H9 (cell line): ENCODE measurements at regions not wholly inside any gene's neighbourhood (a gene's known extent, or its start where the extent isn't known, plus 50 kb on each side); places are given as distances from the start of the nearest gene placed in this dataset.

ENCODE experiments used
- DNase-seq: peaks from one replicate; pipeline ENCODE4 v3.0.0-alpha.2; 2017
- H2AFZ ChIP-seq: one replicate; pipeline ENCODE4 v1.6.1; 2013; ENCODE audit warnings: mild to moderate bottlenecking, low read length, control low read depth, moderate library complexity
- H2AK5ac ChIP-seq: 2 replicates; pipeline ENCODE4 v1.6.1; 2013; ENCODE audit warnings: low read length, control low read depth, mixed read lengths; ENCODE audit not compliant: insufficient read length
- H2BK120ac ChIP-seq: one replicate; pipeline ENCODE4 v1.6.1; 2013; ENCODE audit warnings: low read depth, mild to moderate bottlenecking, low read length, control low read depth, inconsistent platforms; ENCODE audit not compliant: poor library complexity, severe bottlenecking
- H2BK12ac ChIP-seq: 2 replicates; pipeline ENCODE4 v1.6.1; 2013; ENCODE audit warnings: low read length, control low read depth, mixed read lengths, low read depth; ENCODE audit not compliant: insufficient read length
- H2BK15ac ChIP-seq: 2 replicates; pipeline ENCODE4 v1.6.1; 2013; ENCODE audit warnings: low read depth, low read length, control low read depth
- H2BK20ac ChIP-seq: one replicate; pipeline ENCODE4 v1.6.1; 2013; ENCODE audit warnings: low read depth, mild to moderate bottlenecking, low read length, control low read depth, inconsistent platforms; ENCODE audit not compliant: poor library complexity, severe bottlenecking
- H2BK5ac ChIP-seq: 2 replicates; pipeline ENCODE4 v1.6.1; 2013; ENCODE audit warnings: low read length, control low read depth, mixed read lengths; ENCODE audit not compliant: insufficient read length
- H3K14ac ChIP-seq: 2 replicates; pipeline ENCODE4 v1.6.1; 2013; ENCODE audit warnings: low read length, control low read depth; ENCODE audit not compliant: insufficient read depth
- H3K18ac ChIP-seq: 2 replicates; pipeline ENCODE4 v1.6.1; 2013; ENCODE audit warnings: low read depth, mild to moderate bottlenecking, mixed read lengths, low read length, control low read depth; ENCODE audit not compliant: insufficient read length
- H3K23ac ChIP-seq: 2 replicates; pipeline ENCODE4 v1.6.1; 2013; ENCODE audit warnings: low read length, control low read depth, mixed read lengths, low read depth; ENCODE audit not compliant: insufficient read length
- H3K23me2 ChIP-seq: 2 replicates; pipeline ENCODE4 v1.6.1; 2013; ENCODE audit warnings: low read depth, mild to moderate bottlenecking, mixed read lengths, low read length, control low read depth; ENCODE audit not compliant: insufficient read length, poor library complexity, severe bottlenecking
- H3K27ac ChIP-seq: 2 replicates; pipeline ENCODE4 v1.5.1; 2013; ENCODE audit warnings: low read length, control low read depth, mixed read lengths, low read depth; ENCODE audit not compliant: insufficient read length
- H3K27me3 ChIP-seq: 2 replicates; pipeline ENCODE4 v1.6.1; 2013; ENCODE audit warnings: low read length, control low read depth, inconsistent platforms; ENCODE audit not compliant: insufficient read depth
- H3K4ac ChIP-seq: 2 replicates; pipeline ENCODE4 v1.6.1; 2013; ENCODE audit warnings: low read depth, mild to moderate bottlenecking, control low read depth, inconsistent platforms, low read length, moderate library complexity
- H3K4me1 ChIP-seq: 2 replicates; pipeline ENCODE4 v1.6.1; 2013; ENCODE audit warnings: low read length, control low read depth, inconsistent platforms; ENCODE audit not compliant: insufficient read depth
- H3K4me2 ChIP-seq: 2 replicates; pipeline ENCODE4 v1.6.1; 2013; ENCODE audit warnings: low read length, control low read depth, mixed read lengths; ENCODE audit not compliant: insufficient read length, insufficient read depth
- H3K56ac ChIP-seq: 2 replicates; pipeline ENCODE4 v1.6.1; 2013; ENCODE audit warnings: low read depth, mild to moderate bottlenecking, mixed read lengths, low read length, control low read depth; ENCODE audit not compliant: insufficient read length
- H3K79me1 ChIP-seq: 2 replicates; pipeline ENCODE4 v1.6.1; 2013; ENCODE audit warnings: low read depth, mild to moderate bottlenecking, moderate library complexity, low read length, control low read depth, inconsistent platforms; ENCODE audit not compliant: insufficient read depth, poor library complexity, severe bottlenecking
- H3K79me2 ChIP-seq: 2 replicates; pipeline ENCODE4 v1.6.1; 2013; ENCODE audit warnings: low read length, control low read depth, inconsistent platforms; ENCODE audit not compliant: insufficient read depth
- H3K9ac ChIP-seq: 2 replicates; pipeline ENCODE4 v1.6.1; 2013; ENCODE audit warnings: low read length, control low read depth, mixed read lengths; ENCODE audit not compliant: insufficient read length; ENCODE audit errors: extremely low read depth
- H3K9me3 ChIP-seq: one replicate; pipeline ENCODE4 v1.6.1; 2013; ENCODE audit warnings: low read depth, low read length, inconsistent platforms; ENCODE audit not compliant: control insufficient read depth
- H3T11ph ChIP-seq: one replicate; pipeline ENCODE4 v1.6.1; 2013; ENCODE audit warnings: mild to moderate bottlenecking, low read length, control low read depth, inconsistent platforms
- H4K20me1 ChIP-seq: one replicate; pipeline ENCODE4 v1.6.1; 2013; ENCODE audit not compliant: control insufficient read depth, insufficient read length, insufficient read depth
- H4K5ac ChIP-seq: 2 replicates; pipeline ENCODE4 v1.6.1; 2013; ENCODE audit warnings: low read depth, mild to moderate bottlenecking, mixed read lengths, low read length, control low read depth; ENCODE audit not compliant: insufficient read length
- H4K8ac ChIP-seq: replicated peaks from 2 replicates; pipeline ENCODE4 v1.6.1; 2013; ENCODE audit warnings: low read length, control low read depth, mixed read lengths, low read depth; ENCODE audit not compliant: insufficient read length
- H4K91ac ChIP-seq: 2 replicates; pipeline ENCODE4 v1.6.1; 2013; ENCODE audit warnings: low read depth, mild to moderate bottlenecking, moderate library complexity, mixed read lengths, low read length, control low read depth; ENCODE audit not compliant: insufficient read length
- H3K27ac Mint-ChIP-seq, 3 experiments: 2 replicates in 2 of 3; 3 replicates in 1 of 3; pipeline ENCODE4 v1.8.0; 2020 to 2021; ENCODE audit warnings: mixed read lengths in 3 of 3, mild to moderate bottlenecking in 1 of 3, moderate library complexity in 1 of 3
- H3K27me3 Mint-ChIP-seq: 2 replicates; pipeline ENCODE4 v1.8.0; 2021; ENCODE audit warnings: low read depth, mild to moderate bottlenecking, moderate library complexity, mixed read lengths
- H3K36me3 Mint-ChIP-seq, 3 experiments: 2 replicates in 2 of 3; 3 replicates in 1 of 3; pipeline ENCODE4 v1.8.0; 2020 to 2021; ENCODE audit warnings: low read depth in 3 of 3, mixed read lengths in 3 of 3; ENCODE audit not compliant: insufficient read depth in 1 of 3
- H3K4me1 Mint-ChIP-seq, 2 experiments: 2 replicates each; pipeline ENCODE4 v1.8.0; 2020; ENCODE audit warnings: mixed read lengths in 2 of 2
- H3K4me3 Mint-ChIP-seq, 2 experiments: 2 replicates in 1 of 2; 3 replicates in 1 of 2; pipeline ENCODE4 v1.8.0; 2020 to 2021; ENCODE audit warnings: mild to moderate bottlenecking in 2 of 2, mixed read lengths in 2 of 2, moderate library complexity in 1 of 2
- H3K9me3 Mint-ChIP-seq, 2 experiments: 2 replicates in 1 of 2; 3 replicates in 1 of 2; pipeline ENCODE4 v1.8.0; 2020; ENCODE audit warnings: mild to moderate bottlenecking in 2 of 2, mixed read lengths in 2 of 2, moderate library complexity in 1 of 2
- CTCF ChIP-seq: fragments of 200-600 bp; sonication (generic); conservative IDR thresholded peaks from 3 replicates; pipeline ENCODE4 v1.8.0; 2021; ENCODE audit warnings: antibody characterized with exemption, mild to moderate bottlenecking
- WGBS: extraction: QIAGEN DNeasy Blood & Tissue Kit; methylation state at CpG from one replicate; pipeline ENCODE4 v1.1.7; 2013; ENCODE audit warnings: missing lambda C conversion rate, low lambda C conversion rate, mixed read lengths; ENCODE audit not compliant: insufficient read length; ENCODE audit errors: extremely low coverage; 5-methylcytosine and 5-hydroxymethylcytosine counted together

GRCh38 chr13:73223372-73223781, 164.6 kb downstream of the KLF5 start:
- DNase-seq, result no peak
- no peak overlapping the region for H3K4me3 Mint-ChIP-seq
- no peak overlapping the region for H3K9ac ChIP-seq

More at GRCh38 chr13:73223372-73223781, 164.6 kb downstream of the KLF5 start:
- H2AFZ ChIP-seq, result no peak overlapping the region
- no peaks in the 10 kb centered on the region for H3K79me1 ChIP-seq
- no CpG with 5 or more reads among the region's 5 CpGs for WGBS
- H4K20me1 ChIP-seq, result no peaks in the 10 kb centered on the region
- no peak overlapping the region for H2BK5ac ChIP-seq
- TF ChIP-seq CTCF, result no peak
- Mint-ChIP-seq H3K4me1 (peaks cover 7 to 8% of the 10 kb centered on the region in 2 experiments; a peak in 3 of 4 replicates), H3K27me3 (no peaks in the 10 kb centered on the region; the same call in 1 of the 2 replicates), H3K36me3 (no peaks in the 10 kb centered on the region), H3K9me3 (no peaks in the 10 kb centered on the region), H3K27ac (no peak overlapping the region; a peak in 1 of 7 replicates)
- no peaks in the 10 kb centered on the region for H3K4me1 ChIP-seq
- no peaks in the 10 kb centered on the region for H3K27me3 ChIP-seq
- no peak overlapping the region for H3K14ac ChIP-seq
- no peak overlapping the region for H2BK15ac ChIP-seq
- no peak overlapping the region for H3K23ac ChIP-seq
- H4K5ac ChIP-seq, result no peak overlapping the region
- H3K56ac ChIP-seq, result no peak overlapping the region
- H3K79me2 ChIP-seq, result no peaks in the 10 kb centered on the region
- no peak overlapping the region for H3K4ac ChIP-seq
- H3K4me2 ChIP-seq, result no peak overlapping the region
- H3K9me3 ChIP-seq, result no peaks in the 10 kb centered on the region
- no peak overlapping the region for H3K27ac ChIP-seq
- no peak overlapping the region for H2BK12ac ChIP-seq
- no peak overlapping the region for H4K91ac ChIP-seq
- no peak overlapping the region for H2BK120ac ChIP-seq
- H2AK5ac ChIP-seq, result no peak overlapping the region
- no peak overlapping the region for H2BK20ac ChIP-seq
- no peak overlapping the region for H4K8ac ChIP-seq
- H3T11ph ChIP-seq, result no peak overlapping the region
- H3K23me2 ChIP-seq, result no peaks in the 10 kb centered on the region
- H3K18ac ChIP-seq, result no peak overlapping the region
